Upper lobe of left lung (tissue), 4 donors: ENCODE measurements at regions not wholly inside any gene's neighbourhood (a gene's known extent, or its start where the extent isn't known, plus 50 kb on each side); places are given as distances from the start of the nearest gene placed in this dataset.

Source experiments
- POLR2A ChIP-seq, 4 donors: fragments of 450-650 bp; IDR thresholded peaks; one replicate each; pipeline ENCODE4 v1.5.1; 2016 to 2017; ENCODE audit warnings: antibody characterized with exemption in 4 of 4, mild to moderate bottlenecking in 2 of 4
- TF ChIP-seq, protein P1 (sequence below), 6 experiments: fragments of 450-650 bp in 4 of 6; fragments of 200-600 bp in 2 of 6; sonication (generic) in 2 of 6; IDR thresholded peaks; one replicate each; pipeline ENCODE4 v1.5.1; 2016 to 2019; ENCODE audit warnings: antibody characterized with exemption in 6 of 6

DNA sequence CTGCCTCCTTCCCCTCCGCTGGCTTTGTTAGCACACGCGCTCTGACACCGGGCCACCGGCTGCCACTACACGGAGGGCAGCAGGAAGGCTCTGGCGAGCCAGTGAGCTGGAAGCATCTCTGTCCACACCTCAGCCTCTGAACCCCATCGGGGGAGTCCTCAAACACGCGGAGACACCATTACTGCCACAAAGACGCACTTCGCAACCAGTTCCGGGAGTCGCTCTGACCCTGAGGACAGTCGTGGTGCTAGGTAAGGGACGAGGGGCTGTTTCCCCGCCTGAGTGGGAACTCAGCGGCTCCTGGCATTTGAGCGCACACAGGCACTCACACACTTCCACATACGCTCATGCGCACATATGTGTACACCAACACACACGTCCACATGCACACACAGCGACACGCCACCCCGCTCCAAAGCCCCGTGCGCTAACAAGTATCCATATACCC lies 160.0 kb downstream of the C9orf152 start:
- TF ChIP-seq, protein P1, sequence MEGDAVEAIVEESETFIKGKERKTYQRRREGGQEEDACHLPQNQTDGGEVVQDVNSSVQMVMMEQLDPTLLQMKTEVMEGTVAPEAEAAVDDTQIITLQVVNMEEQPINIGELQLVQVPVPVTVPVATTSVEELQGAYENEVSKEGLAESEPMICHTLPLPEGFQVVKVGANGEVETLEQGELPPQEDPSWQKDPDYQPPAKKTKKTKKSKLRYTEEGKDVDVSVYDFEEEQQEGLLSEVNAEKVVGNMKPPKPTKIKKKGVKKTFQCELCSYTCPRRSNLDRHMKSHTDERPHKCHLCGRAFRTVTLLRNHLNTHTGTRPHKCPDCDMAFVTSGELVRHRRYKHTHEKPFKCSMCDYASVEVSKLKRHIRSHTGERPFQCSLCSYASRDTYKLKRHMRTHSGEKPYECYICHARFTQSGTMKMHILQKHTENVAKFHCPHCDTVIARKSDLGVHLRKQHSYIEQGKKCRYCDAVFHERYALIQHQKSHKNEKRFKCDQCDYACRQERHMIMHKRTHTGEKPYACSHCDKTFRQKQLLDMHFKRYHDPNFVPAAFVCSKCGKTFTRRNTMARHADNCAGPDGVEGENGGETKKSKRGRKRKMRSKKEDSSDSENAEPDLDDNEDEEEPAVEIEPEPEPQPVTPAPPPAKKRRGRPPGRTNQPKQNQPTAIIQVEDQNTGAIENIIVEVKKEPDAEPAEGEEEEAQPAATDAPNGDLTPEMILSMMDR (IDR thresholded peaks at IDR 0.05): no peak
- TF ChIP-seq POLR2A (IDR thresholded peaks at IDR 0.05): no peak
